ENCODE measurements at regions not wholly inside any gene's neighbourhood (a gene's known extent, or its start where the extent isn't known, plus 50 kb on each side); places are given as distances from the start of the nearest gene placed in this dataset.

DNA sequence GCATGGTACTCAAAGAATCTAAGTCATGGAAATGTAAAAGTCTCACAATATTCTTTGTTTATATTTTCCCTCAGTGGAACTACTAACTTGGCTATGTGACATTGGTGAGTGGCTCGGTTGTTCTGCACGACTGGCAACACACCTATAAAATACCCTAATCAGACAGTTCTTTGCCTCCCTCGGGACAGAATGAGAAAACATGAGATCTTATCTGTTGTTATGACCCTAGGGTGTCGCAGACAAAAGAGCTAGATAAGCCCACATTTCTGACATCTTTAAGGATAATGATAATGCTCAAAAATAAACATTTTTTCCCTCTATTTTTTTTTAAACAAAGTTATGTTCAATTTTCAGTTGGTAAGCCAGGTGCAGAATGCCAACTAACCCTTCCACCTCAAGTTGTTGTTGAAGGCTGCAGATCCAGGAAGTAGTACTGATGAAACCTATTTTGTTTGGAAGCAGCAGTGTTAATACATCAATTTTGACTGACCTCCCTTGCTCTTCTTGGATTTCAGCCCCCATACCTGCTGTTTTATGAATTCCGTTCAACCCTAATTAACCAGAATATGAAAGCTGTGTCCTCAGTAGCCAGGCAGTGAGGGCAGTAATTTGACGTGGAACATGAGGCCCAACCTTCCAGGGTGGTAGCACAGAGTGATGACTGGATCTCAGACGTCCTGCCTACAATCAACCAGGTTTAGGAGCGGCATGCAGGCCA, 108.7 kb upstream of the DUSP10 start:
- intact Hi-C loops (cut with micrococcal nuclease) = no loop called here
- peak overlapping the region in 1 of 8 donors; percentile 66 for H3K4me3 Mint-ChIP-seq
- H3K9me3 Mint-ChIP-seq = no peaks in the 10 kb centered on the region
- Histone ChIP-seq H3K27me3 (ENCODE audit: insufficient read depth, low read length) (no peaks in the 10 kb centered on the region), H3K27ac (ENCODE audit: low read depth, low read length) (no peak overlapping the region), H3K36me3 (ENCODE audit: insufficient read depth, low read length) (no peaks in the 10 kb centered on the region), H3K9me3 (ENCODE audit: control insufficient read depth in 1 of 2, low read length in 2 of 2) (no peaks in the 10 kb centered on the region), H3K4me1 (ENCODE audit: insufficient read depth, low read length) (no peaks in the 10 kb centered on the region), H3K4me3 (ENCODE audit: low read length in 2 of 2) (no peak overlapping the region)
- CTCF ChIA-PET (ENCODE audit: partially characterized antibody) = interaction anchor here (1.2 kb wide), 1 partner anchor 142 kb away, joined by 3 read pairs; no protein-coding TSS in a partner anchor
- no peak for DNase-seq
- no peaks in the 10 kb centered on the region for H3K4me1 Mint-ChIP-seq
- POLR2A ChIA-PET (ENCODE audit: partially characterized antibody) = no interaction called here
- no peak overlapping the region for H3K27ac Mint-ChIP-seq
- no peaks in the 10 kb centered on the region for H3K27me3 Mint-ChIP-seq
- no peaks in the 10 kb centered on the region for H3K36me3 Mint-ChIP-seq

DNA sequence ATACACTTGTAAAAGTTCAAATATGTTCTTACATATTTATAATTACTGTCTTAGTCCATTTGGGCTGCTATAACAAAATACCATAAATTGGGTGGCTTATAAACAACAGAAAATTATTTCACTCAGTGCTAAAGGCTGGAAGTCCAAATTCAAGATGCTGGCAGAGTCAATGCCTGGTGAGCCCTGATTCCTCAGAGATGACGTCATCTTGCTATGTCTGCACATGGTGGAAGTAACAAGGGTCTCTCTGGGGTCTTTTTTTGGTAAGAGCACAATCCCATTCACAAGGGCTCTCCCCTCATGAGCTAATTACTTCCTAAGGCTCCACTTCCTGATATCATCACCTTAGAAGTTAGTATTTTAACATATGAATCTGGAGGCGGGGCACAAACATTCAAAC, 108.0 kb upstream of the DUSP10 start:
- Histone ChIP-seq H3K36me3 (ENCODE audit: insufficient read depth, low read length) (no peaks in the 10 kb centered on the region), H3K4me1 (ENCODE audit: insufficient read depth, low read length) (no peaks in the 10 kb centered on the region), H3K27ac (ENCODE audit: low read depth, low read length) (no peak overlapping the region), H3K4me3 (ENCODE audit: low read length in 2 of 2) (no peak overlapping the region), H3K27me3 (ENCODE audit: insufficient read depth, low read length) (no peaks in the 10 kb centered on the region), H3K9me3 (ENCODE audit: control insufficient read depth in 1 of 2, low read length in 2 of 2) (no peaks in the 10 kb centered on the region)
- no peaks in the 10 kb centered on the region for H3K9me3 Mint-ChIP-seq
- no peak overlapping the region for H3K4me3 Mint-ChIP-seq
- no peak for DNase-seq
- no peaks in the 10 kb centered on the region for H3K27me3 Mint-ChIP-seq
- POLR2A ChIA-PET (ENCODE audit: partially characterized antibody) = no interaction called here
- intact Hi-C loops (cut with micrococcal nuclease) = no loop called here
- CTCF ChIA-PET (ENCODE audit: partially characterized antibody) = interaction anchor here (1.2 kb wide), 1 partner anchor 141 kb away, joined by 3 read pairs; no protein-coding TSS in a partner anchor
- no peaks in the 10 kb centered on the region for H3K36me3 Mint-ChIP-seq
- H3K4me1 Mint-ChIP-seq = no peaks in the 10 kb centered on the region
- no peak overlapping the region for H3K27ac Mint-ChIP-seq

DNA sequence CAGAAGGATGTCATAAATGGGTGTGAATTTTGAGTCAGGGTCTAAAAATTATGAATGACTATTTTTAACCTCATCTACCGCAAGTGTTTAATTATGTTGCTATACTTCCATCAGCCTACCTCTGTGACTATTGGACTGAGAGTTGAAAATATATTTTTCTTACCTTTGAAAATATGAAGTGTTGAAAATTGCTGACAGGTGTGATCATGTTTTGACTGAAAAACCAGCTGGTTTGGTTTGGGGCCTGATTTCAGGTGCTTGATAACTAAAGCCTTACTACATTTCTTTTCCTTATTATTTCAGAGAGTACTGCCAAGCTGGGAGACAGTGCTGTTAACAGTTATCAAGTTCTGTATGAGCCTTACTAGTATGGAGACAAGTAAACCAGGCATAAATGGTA, 107.2 kb upstream of the DUSP10 start:
- Histone ChIP-seq H3K4me1 (ENCODE audit: insufficient read depth, low read length) (no peaks in the 10 kb centered on the region), H3K27me3 (ENCODE audit: insufficient read depth, low read length) (no peaks in the 10 kb centered on the region), H3K27ac (ENCODE audit: low read depth, low read length) (no peak overlapping the region), H3K4me3 (ENCODE audit: low read length in 2 of 2) (no peak overlapping the region), H3K36me3 (ENCODE audit: insufficient read depth, low read length) (no peaks in the 10 kb centered on the region), H3K9me3 (ENCODE audit: control insufficient read depth in 1 of 2, low read length in 2 of 2) (no peaks in the 10 kb centered on the region)
- no peaks in the 10 kb centered on the region for H3K27me3 Mint-ChIP-seq
- intact Hi-C loops (cut with micrococcal nuclease) = no loop called here
- no peak for DNase-seq
- H3K36me3 Mint-ChIP-seq = no peaks in the 10 kb centered on the region
- CTCF ChIA-PET (ENCODE audit: partially characterized antibody) = no interaction called here
- POLR2A ChIA-PET (ENCODE audit: partially characterized antibody) = no interaction called here
- no peaks in the 10 kb centered on the region for H3K9me3 Mint-ChIP-seq
- no peak overlapping the region for H3K4me3 Mint-ChIP-seq
- no peak overlapping the region for H3K27ac Mint-ChIP-seq
- H3K4me1 Mint-ChIP-seq = no peaks in the 10 kb centered on the region

DNA sequence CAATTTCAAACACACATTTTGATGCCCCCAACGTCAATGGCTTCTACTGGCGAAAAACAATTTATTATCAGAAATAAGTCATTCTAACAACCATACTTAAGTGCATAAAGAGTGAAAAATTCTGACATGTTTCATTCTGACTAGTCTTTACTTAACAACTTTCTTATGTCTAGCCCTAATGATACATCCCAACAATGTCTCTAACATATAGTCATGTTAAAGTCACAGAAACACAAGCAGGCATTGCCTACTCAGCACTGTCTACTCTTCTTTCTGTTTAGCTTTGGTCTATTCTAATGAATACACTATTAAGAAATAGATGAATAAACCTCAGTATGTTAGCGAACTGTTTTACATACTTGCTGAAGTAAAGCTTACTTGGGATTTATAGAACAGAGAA, 105.8 kb upstream of the DUSP10 start:
- H3K9me3 Mint-ChIP-seq = no peaks in the 10 kb centered on the region
- H3K9me3 ChIP-seq (ENCODE audit: control insufficient read depth in 1 of 2, low read length in 2 of 2) = no peaks in the 10 kb centered on the region
- no peak overlapping the region for H3K27ac ChIP-seq (ENCODE audit: low read depth, low read length)
- ChIA-PET POLR2A (ENCODE audit: partially characterized antibody) (no interaction called here), CTCF (ENCODE audit: partially characterized antibody) (no interaction called here)
- H3K27ac Mint-ChIP-seq = no peak overlapping the region
- no peak for DNase-seq
- no peaks in the 10 kb centered on the region for H3K27me3 Mint-ChIP-seq
- H3K4me3 Mint-ChIP-seq = no peak overlapping the region
- H3K27me3 ChIP-seq (ENCODE audit: insufficient read depth, low read length) = no peaks in the 10 kb centered on the region
- no peaks in the 10 kb centered on the region for H3K4me1 ChIP-seq (ENCODE audit: insufficient read depth, low read length)
- H3K36me3 Mint-ChIP-seq = no peaks in the 10 kb centered on the region
- no peaks in the 10 kb centered on the region for H3K36me3 ChIP-seq (ENCODE audit: insufficient read depth, low read length)
- intact Hi-C loops (cut with micrococcal nuclease) = no loop called here
- no peak overlapping the region for H3K4me3 ChIP-seq (ENCODE audit: low read length in 2 of 2)
- H3K4me1 Mint-ChIP-seq = no peaks in the 10 kb centered on the region

DNA sequence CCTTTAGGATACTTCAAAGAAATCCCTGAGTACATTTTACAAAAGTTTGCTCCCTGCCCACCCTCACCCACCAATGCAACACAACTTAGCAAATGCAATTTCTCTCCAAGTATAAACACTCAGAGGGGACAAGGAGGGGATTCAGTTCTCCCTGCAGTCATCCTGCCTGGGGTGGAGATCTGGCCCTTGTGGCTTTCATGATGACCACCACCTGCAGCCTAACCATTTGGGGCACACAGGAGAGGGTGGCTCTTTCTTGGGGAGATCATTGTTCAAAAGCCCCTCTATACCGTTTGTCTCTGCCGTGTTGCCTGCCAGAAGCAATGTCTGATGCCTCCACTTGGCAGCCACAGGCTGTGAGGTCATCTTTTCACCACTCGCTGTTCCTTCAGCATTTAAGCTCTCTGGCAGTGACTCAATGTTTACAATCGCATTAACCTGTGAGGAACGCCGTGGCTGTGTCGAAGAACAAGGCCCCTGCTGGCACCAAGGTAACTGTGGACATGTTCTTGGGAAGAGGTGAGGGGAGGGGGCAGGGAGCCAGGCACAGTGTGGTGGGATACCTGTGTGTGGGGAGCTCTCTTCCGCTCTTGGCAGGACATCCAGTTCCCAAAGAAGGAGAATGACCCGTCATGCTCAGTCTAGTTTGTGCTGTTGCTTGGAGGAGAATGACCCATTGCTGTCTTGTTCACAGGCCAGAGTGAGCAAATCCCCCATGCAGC, 103.9 kb upstream of the DUSP10 start:
- H3K4me3 ChIP-seq (ENCODE audit: low read length in 2 of 2) = no peak overlapping the region
- H3K4me1 Mint-ChIP-seq = peaks cover 0 to 1% (median 0%) of the 10 kb centered on the region in 4 donors
- no peak overlapping the region for H3K27ac Mint-ChIP-seq
- intact Hi-C loops (cut with micrococcal nuclease) = no loop called here
- ChIA-PET POLR2A (ENCODE audit: partially characterized antibody) (no interaction called here), CTCF (ENCODE audit: partially characterized antibody) (interaction anchor here (1.0 to 1.7 kb wide), 2 partner anchors 11 to 105 kb away, joined by 3 read pairs; no protein-coding TSS in a partner anchor)
- no peak overlapping the region for H3K27ac ChIP-seq (ENCODE audit: low read depth, low read length)
- H3K27me3 Mint-ChIP-seq = no peaks in the 10 kb centered on the region
- no peak overlapping the region for H3K4me3 Mint-ChIP-seq
- H3K9me3 Mint-ChIP-seq = no peaks in the 10 kb centered on the region
- no peak for DNase-seq
- H3K9me3 ChIP-seq (ENCODE audit: control insufficient read depth in 1 of 2, low read length in 2 of 2) = no peaks in the 10 kb centered on the region
- H3K36me3 ChIP-seq (ENCODE audit: insufficient read depth, low read length) = no peaks in the 10 kb centered on the region
- H3K4me1 ChIP-seq (ENCODE audit: insufficient read depth, low read length) = no peaks in the 10 kb centered on the region
- no peaks in the 10 kb centered on the region for H3K36me3 Mint-ChIP-seq
- no peaks in the 10 kb centered on the region for H3K27me3 ChIP-seq (ENCODE audit: insufficient read depth, low read length)

DNA sequence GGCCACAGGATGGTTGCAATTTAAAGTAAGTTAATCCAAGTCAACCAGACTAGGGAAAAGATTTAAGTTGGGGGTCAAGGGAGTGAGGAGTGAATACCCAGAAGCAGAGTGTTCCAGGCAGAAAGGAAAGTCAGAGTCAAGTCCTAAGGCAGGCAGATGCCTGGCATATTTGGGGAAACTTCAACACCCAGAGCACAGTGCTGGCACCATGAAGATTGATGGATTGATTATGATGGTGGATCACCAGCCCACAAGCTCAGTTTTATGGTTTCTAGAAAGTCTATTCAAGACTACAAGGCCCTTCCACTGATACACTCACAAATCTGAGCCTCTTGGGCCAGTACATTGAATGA, 100.1 kb upstream of the DUSP10 start:
- no peaks in the 10 kb centered on the region for H3K9me3 Mint-ChIP-seq
- H3K9me3 ChIP-seq (ENCODE audit: control insufficient read depth in 1 of 2, low read length in 2 of 2) = no peaks in the 10 kb centered on the region
- CTCF ChIA-PET (ENCODE audit: partially characterized antibody) = no interaction called here
- no peak overlapping the region for H3K4me3 Mint-ChIP-seq
- intact Hi-C loops (cut with micrococcal nuclease) = no loop called here
- H3K4me3 ChIP-seq (ENCODE audit: low read length in 2 of 2) = no peak overlapping the region
- H3K27me3 ChIP-seq (ENCODE audit: insufficient read depth, low read length) = no peaks in the 10 kb centered on the region
- DNase-seq = no peak
- peak overlapping the region in 1 of 7 donors; percentile 4 for H3K27ac Mint-ChIP-seq
- H3K4me1 Mint-ChIP-seq = peaks cover 5 to 26% (median 19%) of the 10 kb centered on the region in 4 donors
- H3K27ac ChIP-seq (ENCODE audit: low read depth, low read length) = no peak overlapping the region
- POLR2A ChIA-PET (ENCODE audit: partially characterized antibody) = no interaction called here
- H3K4me1 ChIP-seq (ENCODE audit: insufficient read depth, low read length) = peaks cover 18% of the 10 kb centered on the region
- no peaks in the 10 kb centered on the region for H3K27me3 Mint-ChIP-seq
- no peaks in the 10 kb centered on the region for H3K36me3 Mint-ChIP-seq
- H3K36me3 ChIP-seq (ENCODE audit: insufficient read depth, low read length) = no peaks in the 10 kb centered on the region

DNA sequence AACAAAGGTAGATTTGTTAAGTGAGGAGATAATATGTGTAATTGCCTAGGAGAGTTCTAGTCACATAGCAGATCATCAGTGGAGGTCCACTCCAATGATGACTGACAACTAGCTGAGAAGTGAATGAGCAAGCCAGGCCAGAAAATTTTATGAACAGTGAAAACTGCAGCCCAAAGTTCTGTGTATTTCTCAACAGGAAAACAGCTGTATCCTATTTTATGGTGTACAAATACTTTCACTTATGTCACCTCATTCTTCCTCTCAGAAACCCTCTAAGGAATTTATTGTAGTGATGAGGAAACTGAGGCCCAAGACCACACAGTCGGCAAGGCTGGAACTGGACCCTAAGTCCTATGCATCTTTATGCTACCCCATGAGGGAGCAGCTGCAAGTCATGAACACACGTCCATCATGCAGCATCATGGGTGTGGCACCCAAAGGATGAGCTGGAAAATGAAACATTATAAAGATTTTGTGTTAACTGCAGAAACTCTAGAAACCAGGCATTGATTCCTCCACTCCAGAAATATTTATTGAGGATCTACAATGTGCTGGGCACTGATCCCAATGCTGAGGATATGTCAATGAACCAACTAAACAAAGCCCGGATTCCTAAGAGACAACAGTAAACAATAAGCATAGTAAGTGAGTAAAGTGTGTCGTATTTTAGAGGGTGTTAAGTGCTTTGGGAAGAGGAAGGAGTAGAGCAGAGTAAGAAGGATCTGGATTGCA, 99.5 kb upstream of the DUSP10 start:
- no peak for DNase-seq
- peak overlapping the region in 3 of 7 donors; percentile 3 to 30 (median 4) for H3K27ac Mint-ChIP-seq
- ChIA-PET POLR2A (ENCODE audit: partially characterized antibody) (interaction anchor here (0.6 kb wide), 1 partner anchor 93 kb away, joined by 3 read pairs; no protein-coding TSS in a partner anchor), CTCF (ENCODE audit: partially characterized antibody) (no interaction called here)
- Histone ChIP-seq H3K36me3 (ENCODE audit: insufficient read depth, low read length) (no peaks in the 10 kb centered on the region), H3K4me3 (ENCODE audit: low read length in 2 of 2) (no peak overlapping the region), H3K27ac (ENCODE audit: low read depth, low read length) (no peak overlapping the region), H3K4me1 (ENCODE audit: insufficient read depth, low read length) (peaks cover 18% of the 10 kb centered on the region), H3K27me3 (ENCODE audit: insufficient read depth, low read length) (no peaks in the 10 kb centered on the region), H3K9me3 (ENCODE audit: control insufficient read depth in 1 of 2, low read length in 2 of 2) (no peaks in the 10 kb centered on the region)
- no peaks in the 10 kb centered on the region for H3K36me3 Mint-ChIP-seq
- no peaks in the 10 kb centered on the region for H3K9me3 Mint-ChIP-seq
- H3K4me3 Mint-ChIP-seq = no peak overlapping the region
- intact Hi-C loops (cut with micrococcal nuclease) = no loop called here
- no peaks in the 10 kb centered on the region for H3K27me3 Mint-ChIP-seq
- H3K4me1 Mint-ChIP-seq = peaks cover 5 to 26% (median 19%) of the 10 kb centered on the region in 4 donors
